NCI-H1436 (cell line): ENCODE measurements at regions not wholly inside any gene's neighbourhood (a gene's known extent, or its start where the extent isn't known, plus 50 kb on each side); places are given as distances from the start of the nearest gene placed in this dataset.

Experiments
- DNase-seq: peaks from one replicate; lab custom pipeline; 2025; lab: John Stamatoyannopoulos, UW

DNA sequence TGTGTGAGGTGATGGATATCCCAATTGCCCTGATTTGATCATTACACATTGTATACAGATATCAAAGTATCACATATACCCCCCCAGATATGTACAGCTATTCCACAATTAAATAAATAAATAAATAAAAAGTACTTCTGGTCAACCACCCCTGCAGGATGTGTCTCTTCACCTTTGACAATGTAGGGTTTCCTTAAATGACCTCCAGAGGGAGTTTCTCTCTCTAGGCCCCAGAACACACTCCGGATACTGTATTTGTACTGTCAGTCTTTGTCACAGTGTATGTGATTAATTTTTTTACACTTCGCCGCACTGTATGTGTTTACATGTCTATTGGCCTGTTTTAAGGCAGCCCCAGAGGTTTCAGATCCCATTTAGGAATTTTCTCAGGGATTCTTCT is 123.6 kb downstream of the ADCYAP1R1 start:
- DNase-seq: no peak

DNA sequence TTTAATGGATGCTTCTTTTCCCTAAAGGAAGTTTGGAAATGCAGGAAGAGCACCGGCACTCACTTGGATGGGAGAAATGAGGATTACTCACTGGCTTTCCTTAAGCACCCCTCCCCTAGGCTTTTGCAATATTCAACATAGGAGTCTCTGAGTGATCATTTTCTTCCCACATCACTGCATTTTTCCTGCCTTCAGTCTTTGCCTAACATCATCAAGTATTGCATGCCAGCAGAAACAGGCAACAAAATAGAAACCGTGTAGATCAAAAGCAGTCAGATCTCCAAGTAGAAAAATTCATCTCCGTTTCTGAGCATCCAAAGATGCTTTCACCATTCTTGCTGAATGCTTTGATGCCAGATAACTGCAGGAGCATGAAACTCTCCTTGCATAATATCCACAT is 119.9 kb downstream of the ADCYAP1R1 start:
- DNase-seq: no peak

DNA sequence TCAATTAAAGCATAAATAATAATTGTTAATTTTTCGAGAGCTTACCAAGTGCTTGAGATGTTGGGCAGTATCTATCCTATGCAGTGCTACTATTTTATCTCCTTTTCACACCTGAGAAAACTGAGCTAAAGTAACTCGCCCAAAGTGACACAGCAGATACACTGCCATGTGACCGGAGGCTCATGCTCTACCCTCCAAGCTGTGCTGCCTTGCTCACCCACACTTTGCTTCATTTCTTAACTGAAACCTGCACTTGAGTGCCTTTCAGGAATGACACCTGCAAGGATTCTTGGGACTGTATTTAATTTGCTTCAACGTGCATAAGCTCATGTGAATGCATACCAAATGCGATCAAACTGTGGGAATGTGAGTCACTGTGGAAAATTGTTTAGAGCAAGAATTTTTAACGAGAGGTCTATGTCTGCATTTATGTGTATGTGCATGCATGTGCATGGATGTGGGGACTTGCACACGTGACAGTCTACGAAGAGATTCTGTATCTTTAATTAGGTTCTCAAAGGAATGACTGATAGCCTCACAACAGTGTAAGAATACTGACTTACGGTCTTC is 119.2 kb downstream of the ADCYAP1R1 start:
- DNase-seq: no peak
